ENCODE measurements at regions not wholly inside any gene's neighbourhood (a gene's known extent, or its start where the extent isn't known, plus 50 kb on each side); places are given as distances from the start of the nearest gene placed in this dataset.
A peak's percentile ranks its signal among the peaks of the same experiment; 100 is the strongest.

DNA sequence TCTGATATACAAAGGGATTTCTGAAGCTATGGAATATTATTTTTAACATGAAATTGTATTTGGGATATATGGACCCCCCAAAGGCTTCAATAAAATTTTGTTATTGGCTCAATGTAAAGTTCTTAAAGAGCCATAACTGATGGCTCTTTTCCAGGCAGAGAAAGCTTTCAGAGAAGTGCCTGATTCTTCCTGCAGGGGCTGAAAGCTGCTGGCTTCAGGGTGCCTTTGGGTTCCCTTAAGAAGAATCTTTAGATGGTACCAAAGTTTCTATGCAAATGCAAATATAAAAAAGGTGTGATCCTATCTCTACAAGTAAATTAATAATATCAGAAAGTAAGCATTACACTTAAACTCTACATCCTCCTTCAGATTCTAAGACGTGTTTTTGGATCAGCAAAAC is 72.6 kb downstream of the NR2F2 start:
- H3K27ac ChIP-seq (ENCODE audit: extremely low read length, insufficient read depth, low read length) = no peak overlapping the region
- no peak overlapping the region for H3K4me3 ChIP-seq (replicated peaks in 1 of 3; ENCODE audit: insufficient read depth in 1 of 3, low read depth in 2 of 3, low read length in 3 of 3)
- TF ChIP-seq KLF9 (CRISPR knock-in tag; IDR thresholded peaks at IDR 0.05; ENCODE audit: low read depth) = no peak
- TF ChIP-seq, protein P1, sequence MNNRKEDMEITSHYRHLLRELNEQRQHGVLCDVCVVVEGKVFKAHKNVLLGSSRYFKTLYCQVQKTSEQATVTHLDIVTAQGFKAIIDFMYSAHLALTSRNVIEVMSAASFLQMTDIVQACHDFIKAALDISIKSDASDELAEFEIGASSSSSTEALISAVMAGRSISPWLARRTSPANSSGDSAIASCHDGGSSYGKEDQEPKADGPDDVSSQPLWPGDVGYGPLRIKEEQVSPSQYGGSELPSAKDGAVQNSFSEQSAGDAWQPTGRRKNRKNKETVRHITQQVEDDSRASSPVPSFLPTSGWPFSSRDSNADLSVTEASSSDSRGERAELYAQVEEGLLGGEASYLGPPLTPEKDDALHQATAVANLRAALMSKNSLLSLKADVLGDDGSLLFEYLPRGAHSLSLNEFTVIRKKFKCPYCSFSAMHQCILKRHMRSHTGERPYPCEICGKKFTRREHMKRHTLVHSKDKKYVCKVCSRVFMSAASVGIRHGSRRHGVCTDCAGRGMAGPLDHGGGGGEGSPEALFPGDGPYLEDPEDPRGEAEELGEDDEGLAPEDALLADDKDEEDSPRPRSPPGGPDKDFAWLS (CRISPR knock-in tag; IDR thresholded peaks at IDR 0.05; ENCODE audit: borderline replicate concordance) = no peak
- BruUV-seq (replicated peaks) = no TSS peak
- intact Hi-C loops (cut with micrococcal nuclease; ENCODE audit: unreplicated experiment) (no loop called here), in situ Hi-C loops (cut with HindIII; ENCODE audit: extremely low pct_ligation_motif_present, low pct_unique_long_range_greater_than_20kb) (no loop called here)
- FAIRE-seq = no peak
- peaks cover 0 to 20% of the 10 kb centered on the region in 2 experiments; a peak in 2 of 5 replicates for H3K27me3 ChIP-seq (ENCODE audit: control insufficient read depth in 1 of 2, insufficient read depth in 2 of 2, low read length in 2 of 2)
- ChIA-PET POLR2A (no interaction called here), CTCF (ENCODE audit: low intra/inter-chr PET ratio, low total read pairs) (no interaction called here)
- no peak for ATAC-seq
- no peaks in the 10 kb centered on the region for H4K20me1 ChIP-seq (ENCODE audit: insufficient read depth, low read length)
- H3K4me1 ChIP-seq (ENCODE audit: insufficient read depth, low read length) = no peaks in the 10 kb centered on the region
- no peaks in the 10 kb centered on the region for H3K9me3 ChIP-seq (ENCODE audit: low read length)
- no peak overlapping the region for H3K9ac ChIP-seq (ENCODE audit: insufficient read depth, low read depth, low read length)
- H2AFZ ChIP-seq (ENCODE audit: low read length) = no peak overlapping the region
- no peak overlapping the region for H3K4me2 ChIP-seq (ENCODE audit: low read depth, low read length)
- no peaks in the 10 kb centered on the region for H3K36me3 ChIP-seq (replicated peaks in 1 of 2; ENCODE audit: control insufficient read depth in 1 of 2, insufficient read depth in 2 of 2, low read length in 2 of 2)
- DNase-seq (ENCODE audit: low spot score) = no peak
- 21% methylated on average over 1 of the region's 1 CpG for WGBS (ENCODE audit: low lambda C conversion rate)
- H3K79me2 ChIP-seq (ENCODE audit: insufficient read depth, low read length) = no peaks in the 10 kb centered on the region

DNA sequence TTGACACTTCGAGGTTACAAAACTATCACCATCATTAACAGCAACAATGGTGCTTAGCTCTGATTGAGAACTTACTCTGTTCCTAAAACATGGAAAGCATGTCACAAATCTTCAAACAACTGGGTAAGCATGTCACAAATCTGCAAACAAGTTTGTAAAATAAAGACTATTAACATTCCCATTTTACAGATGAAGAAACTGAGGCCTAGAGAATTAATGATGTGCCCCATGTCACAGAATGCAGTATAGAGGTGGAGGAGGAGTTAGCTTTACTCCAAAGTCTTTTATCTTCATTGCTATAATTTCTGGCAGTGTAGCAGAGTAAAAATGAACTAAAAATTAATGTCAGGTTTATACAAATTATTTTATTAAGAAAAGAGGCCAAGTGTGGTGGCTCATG is 73.4 kb downstream of the NR2F2 start:
- no TSS peak for BruUV-seq (replicated peaks)
- POLR2A ChIA-PET = no interaction called here

More for the DNA sequence above, 73.4 kb downstream of the NR2F2 start:
- intact Hi-C loops (cut with micrococcal nuclease; ENCODE audit: unreplicated experiment) (no loop called here), in situ Hi-C loops (cut with HindIII; ENCODE audit: extremely low pct_ligation_motif_present, low pct_unique_long_range_greater_than_20kb) (no loop called here)
- TF ChIP-seq ZNF629 (CRISPR knock-in tag; conservative IDR thresholded peaks at IDR 0.05) = 0 out of 2 replicates have a peak, but pooled peaks have one; percentile 32
- TF ChIP-seq NBN (conservative IDR thresholded peaks at IDR 0.05) = no peak
- CTCF ChIA-PET (ENCODE audit: low intra/inter-chr PET ratio, low total read pairs) = no interaction called here
- Histone ChIP-seq H3K9ac (ENCODE audit: insufficient read depth, low read depth, low read length) (no peak overlapping the region), H3K27ac (ENCODE audit: extremely low read length, insufficient read depth, low read length) (no peak overlapping the region), H3K36me3 (replicated peaks in 1 of 2; ENCODE audit: control insufficient read depth in 1 of 2, insufficient read depth in 2 of 2, low read length in 2 of 2) (no peaks in the 10 kb centered on the region), H3K27me3 (ENCODE audit: control insufficient read depth in 1 of 2, insufficient read depth in 2 of 2, low read length in 2 of 2) (peaks cover 0 to 27% of the 10 kb centered on the region in 2 experiments; a peak in 3 of 5 replicates), H2AFZ (ENCODE audit: low read length) (no peak overlapping the region), H3K4me1 (ENCODE audit: insufficient read depth, low read length) (0 out of 2 replicates have a peak, but pooled peaks cover 1% of the 10 kb centered on the region), H3K79me2 (ENCODE audit: insufficient read depth, low read length) (no peaks in the 10 kb centered on the region), H4K20me1 (ENCODE audit: insufficient read depth, low read length) (no peaks in the 10 kb centered on the region), H3K9me3 (ENCODE audit: low read length) (no peaks in the 10 kb centered on the region), H3K4me2 (ENCODE audit: low read depth, low read length) (no peak overlapping the region), H3K4me3 (replicated peaks in 1 of 3; ENCODE audit: insufficient read depth in 1 of 3, low read depth in 2 of 3, low read length in 3 of 3) (no peak overlapping the region)
- FAIRE-seq = no peak
- DNase-seq (ENCODE audit: low spot score) = no peak
- WGBS (ENCODE audit: low lambda C conversion rate) = 4% methylated on average over 1 of the region's 1 CpG
- no peak for ATAC-seq

Data from HepG2 (cell line).